ENCODE measurements at regions not wholly inside any gene's neighbourhood (a gene's known extent, or its start where the extent isn't known, plus 50 kb on each side); places are given as distances from the start of the nearest gene placed in this dataset.

- Histone ChIP-seq H3K9ac (ENCODE audit: insufficient read length) (no peak overlapping the region), H3K27ac (no peak overlapping the region)
- DNase-seq (ENCODE audit: low read depth, low spot score) = no peak
Observed at GRCh38 chr2:37464067-37464466, 119.6 kb downstream of the QPCT start.

GRCh38 chr2:37466533-37467222, 122.2 kb downstream of the QPCT start:
- Histone ChIP-seq H3K9me3 (ENCODE audit: low read depth, low read length) (no peaks in the 10 kb centered on the region), H3K27ac (no peak overlapping the region), H3K9ac (ENCODE audit: insufficient read length) (no peak overlapping the region), H3K4me3 (no peak overlapping the region), H3K36me3 (ENCODE audit: insufficient read depth, low read length) (no peaks in the 10 kb centered on the region)
- TF ChIP-seq FOXP2 (optimal IDR thresholded peaks at IDR 0.05; ENCODE audit: control extremely low read depth, extremely low read length, insufficient read depth) (no peak), EZH2 (IDR thresholded peaks at IDR 0.05) (no peak), POLR2AphosphoS5 (IDR thresholded peaks at IDR 0.05; ENCODE audit: borderline replicate concordance, low read depth, low read length) (no peak)
- DNase-seq (ENCODE audit: low read depth, low spot score) = no peak

More at GRCh38 chr2:37464067-37464466, 119.6 kb downstream of the QPCT start:
- TF ChIP-seq EZH2 (IDR thresholded peaks at IDR 0.05) = no peak
- TF ChIP-seq FOXP2 (optimal IDR thresholded peaks at IDR 0.05; ENCODE audit: control extremely low read depth, extremely low read length, insufficient read depth) = no peak
- no peak for TF ChIP-seq POLR2AphosphoS5 (IDR thresholded peaks at IDR 0.05; ENCODE audit: borderline replicate concordance, low read depth, low read length)
- no peaks in the 10 kb centered on the region for H3K36me3 ChIP-seq (ENCODE audit: insufficient read depth, low read length)
- H3K4me3 ChIP-seq = no peak overlapping the region
- no peaks in the 10 kb centered on the region for H3K9me3 ChIP-seq (ENCODE audit: low read depth, low read length)

- no peaks in the 10 kb centered on the region for H3K9me3 ChIP-seq (ENCODE audit: low read depth, low read length)
- H3K4me3 ChIP-seq = no peak overlapping the region
- no peak for DNase-seq (ENCODE audit: low read depth, low spot score)
- no peak for TF ChIP-seq POLR2AphosphoS5 (IDR thresholded peaks at IDR 0.05; ENCODE audit: borderline replicate concordance, low read depth, low read length)
- no peak overlapping the region for H3K9ac ChIP-seq (ENCODE audit: insufficient read length)
- no peak overlapping the region for H3K27ac ChIP-seq
- H3K36me3 ChIP-seq (ENCODE audit: insufficient read depth, low read length) = no peaks in the 10 kb centered on the region
Observed at GRCh38 chr2:37468170-37468569, 123.7 kb downstream of the QPCT start.

- Histone ChIP-seq H3K9ac (ENCODE audit: insufficient read length) (no peak overlapping the region), H3K36me3 (ENCODE audit: insufficient read depth, low read length) (no peaks in the 10 kb centered on the region), H3K9me3 (ENCODE audit: low read depth, low read length) (no peaks in the 10 kb centered on the region), H3K27ac (no peak overlapping the region), H3K4me3 (no peak overlapping the region)
- DNase-seq (ENCODE audit: low read depth, low spot score) = no peak
- TF ChIP-seq EZH2 (IDR thresholded peaks at IDR 0.05) (no peak), FOXP2 (optimal IDR thresholded peaks at IDR 0.05; ENCODE audit: control extremely low read depth, extremely low read length, insufficient read depth) (no peak), POLR2AphosphoS5 (IDR thresholded peaks at IDR 0.05; ENCODE audit: borderline replicate concordance, low read depth, low read length) (no peak)
Observed at GRCh38 chr2:37469126-37469525, 124.7 kb downstream of the QPCT start.

GRCh38 chr2:37471104-37471503, 126.7 kb downstream of the QPCT start:
- TF ChIP-seq EZH2 (IDR thresholded peaks at IDR 0.05) (no peak), POLR2AphosphoS5 (IDR thresholded peaks at IDR 0.05; ENCODE audit: borderline replicate concordance, low read depth, low read length) (no peak), FOXP2 (optimal IDR thresholded peaks at IDR 0.05; ENCODE audit: control extremely low read depth, extremely low read length, insufficient read depth) (no peak)
- Histone ChIP-seq H3K9ac (ENCODE audit: insufficient read length) (no peak overlapping the region), H3K27ac (no peak overlapping the region), H3K36me3 (ENCODE audit: insufficient read depth, low read length) (no peaks in the 10 kb centered on the region), H3K9me3 (ENCODE audit: low read depth, low read length) (no peaks in the 10 kb centered on the region), H3K4me3 (no peak overlapping the region)
- no peak for DNase-seq (ENCODE audit: low read depth, low spot score)

GRCh38 chr2:37471994-37472393, 127.6 kb downstream of the QPCT start:
- Histone ChIP-seq H3K9ac (ENCODE audit: insufficient read length) (no peak overlapping the region), H3K27ac (no peak overlapping the region), H3K36me3 (ENCODE audit: insufficient read depth, low read length) (no peaks in the 10 kb centered on the region), H3K9me3 (ENCODE audit: low read depth, low read length) (no peaks in the 10 kb centered on the region), H3K4me3 (no peak overlapping the region)
- TF ChIP-seq FOXP2 (optimal IDR thresholded peaks at IDR 0.05; ENCODE audit: control extremely low read depth, extremely low read length, insufficient read depth) = no peak
- TF ChIP-seq EZH2 (IDR thresholded peaks at IDR 0.05) = no peak
- TF ChIP-seq POLR2AphosphoS5 (IDR thresholded peaks at IDR 0.05; ENCODE audit: borderline replicate concordance, low read depth, low read length) = no peak
- no peak for DNase-seq (ENCODE audit: low read depth, low spot score)

GRCh38 chr2:37472959-37473358, 128.5 kb downstream of the QPCT start:
- H3K27ac ChIP-seq = no peak overlapping the region
- H3K9me3 ChIP-seq (ENCODE audit: low read depth, low read length) = no peaks in the 10 kb centered on the region
- H3K4me3 ChIP-seq = no peak overlapping the region
- no peak for DNase-seq (ENCODE audit: low read depth, low spot score)
- no peak overlapping the region for H3K9ac ChIP-seq (ENCODE audit: insufficient read length)
- no peaks in the 10 kb centered on the region for H3K36me3 ChIP-seq (ENCODE audit: insufficient read depth, low read length)
- TF ChIP-seq POLR2AphosphoS5 (IDR thresholded peaks at IDR 0.05; ENCODE audit: borderline replicate concordance, low read depth, low read length) = no peak
- TF ChIP-seq EZH2 (IDR thresholded peaks at IDR 0.05) = no peak
- TF ChIP-seq FOXP2 (optimal IDR thresholded peaks at IDR 0.05; ENCODE audit: control extremely low read depth, extremely low read length, insufficient read depth) = no peak

- Histone ChIP-seq H3K4me3 (no peak overlapping the region), H3K9me3 (ENCODE audit: low read depth, low read length) (no peaks in the 10 kb centered on the region), H3K9ac (ENCODE audit: insufficient read length) (no peak overlapping the region), H3K36me3 (ENCODE audit: insufficient read depth, low read length) (no peaks in the 10 kb centered on the region), H3K27ac (no peak overlapping the region)
- TF ChIP-seq POLR2AphosphoS5 (IDR thresholded peaks at IDR 0.05; ENCODE audit: borderline replicate concordance, low read depth, low read length) (no peak), EZH2 (IDR thresholded peaks at IDR 0.05) (no peak), FOXP2 (optimal IDR thresholded peaks at IDR 0.05; ENCODE audit: control extremely low read depth, extremely low read length, insufficient read depth) (no peak)
- no peak for DNase-seq (ENCODE audit: low read depth, low spot score)
Observed at GRCh38 chr2:37476411-37476810, 132.0 kb downstream of the QPCT start.

- H3K9ac ChIP-seq (ENCODE audit: insufficient read length) = no peak overlapping the region
- no peak for TF ChIP-seq POLR2AphosphoS5 (IDR thresholded peaks at IDR 0.05; ENCODE audit: borderline replicate concordance, low read depth, low read length)
- TF ChIP-seq EZH2 (IDR thresholded peaks at IDR 0.05) = no peak
- no peak for TF ChIP-seq FOXP2 (optimal IDR thresholded peaks at IDR 0.05; ENCODE audit: control extremely low read depth, extremely low read length, insufficient read depth)
- no peaks in the 10 kb centered on the region for H3K36me3 ChIP-seq (ENCODE audit: insufficient read depth, low read length)
- H3K4me3 ChIP-seq = no peak overlapping the region
- no peaks in the 10 kb centered on the region for H3K9me3 ChIP-seq (ENCODE audit: low read depth, low read length)
- DNase-seq (ENCODE audit: low read depth, low spot score) = no peak
- no peak overlapping the region for H3K27ac ChIP-seq
Observed at GRCh38 chr2:37477921-37478320, 133.5 kb downstream of the QPCT start.

Data from SK-N-MC (cell line).